ENCODE measurements at regions not wholly inside any gene's neighbourhood (a gene's known extent, or its start where the extent isn't known, plus 50 kb on each side); places are given as distances from the start of the nearest gene placed in this dataset.

- TF ChIP-seq EZH2 (IDR thresholded peaks at IDR 0.05; ENCODE audit: insufficient read depth, poor library complexity, severe bottlenecking), result no peak
- TF ChIP-seq EZH2phosphoT487 (IDR thresholded peaks at IDR 0.05; ENCODE audit: insufficient read depth, low read depth), result no peak
Observed at GRCh38 chr13:50360637-50361036, 345.4 kb downstream of the KCNRG start.

Data from GM23248 (cell line).